GM23248 (cell line): ENCODE measurements at regions not wholly inside any gene's neighbourhood (a gene's known extent, or its start where the extent isn't known, plus 50 kb on each side); places are given as distances from the start of the nearest gene placed in this dataset.

Source experiments
- EZH2 ChIP-seq: fragments of 200-600 bp; sonication (generic); IDR thresholded peaks from 2 replicates; pipeline ENCODE4 v1.6.1; 2018; ENCODE audit warnings: antibody characterized with exemption, mild to moderate bottlenecking; ENCODE audit not compliant: insufficient read depth, poor library complexity, severe bottlenecking
- EZH2phosphoT487 ChIP-seq: fragments of 200-600 bp; sonication (generic); IDR thresholded peaks from 2 replicates; pipeline ENCODE4 v1.6.1; 2018; ENCODE audit warnings: antibody characterized with exemption, moderate library complexity, mild to moderate bottlenecking, low read depth; ENCODE audit not compliant: insufficient read depth

DNA sequence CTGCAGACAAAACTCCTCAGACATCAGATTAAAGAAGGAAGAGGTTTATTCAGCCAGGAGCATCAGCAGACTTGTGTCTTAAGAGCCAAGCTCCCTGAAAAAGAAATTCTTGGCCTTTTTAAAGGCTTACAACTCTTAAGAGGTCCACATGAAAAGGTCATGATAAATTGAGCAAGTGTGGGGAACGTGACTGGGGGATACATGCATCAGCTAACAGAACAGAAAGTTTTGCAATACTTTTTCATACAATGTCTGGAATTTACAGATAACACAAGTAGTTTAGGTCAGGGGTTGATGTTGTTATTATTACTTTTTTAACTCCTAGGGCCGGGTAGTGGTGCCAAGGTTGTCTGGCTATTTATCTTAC, 55.6 kb upstream of the RBMX start:
- TF ChIP-seq EZH2phosphoT487: no peak
- no peak for TF ChIP-seq EZH2
